ENCODE measurements at regions not wholly inside any gene's neighbourhood (a gene's known extent, or its start where the extent isn't known, plus 50 kb on each side); places are given as distances from the start of the nearest gene placed in this dataset.

DNA sequence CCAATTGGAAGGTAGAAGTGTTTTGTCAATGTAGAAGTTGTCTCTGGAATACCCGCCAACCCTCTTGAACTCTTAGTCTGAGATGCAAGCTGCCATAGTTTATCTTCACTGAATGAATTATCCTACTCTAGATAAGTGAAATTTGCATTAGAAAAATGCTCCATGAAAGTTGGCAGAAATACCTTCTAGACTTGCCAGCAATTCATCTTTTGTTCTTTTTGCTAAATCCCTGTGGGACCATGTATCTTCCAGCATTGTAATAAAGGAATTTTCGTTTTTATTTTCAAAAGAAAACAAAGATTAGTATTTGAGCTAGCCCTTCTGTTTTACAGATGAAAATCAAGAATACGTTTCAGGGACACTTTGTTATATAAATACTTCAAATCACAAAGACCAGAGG lies 244.2 kb downstream of the CBLN4 start:
- DNase-seq = no peak

DNA sequence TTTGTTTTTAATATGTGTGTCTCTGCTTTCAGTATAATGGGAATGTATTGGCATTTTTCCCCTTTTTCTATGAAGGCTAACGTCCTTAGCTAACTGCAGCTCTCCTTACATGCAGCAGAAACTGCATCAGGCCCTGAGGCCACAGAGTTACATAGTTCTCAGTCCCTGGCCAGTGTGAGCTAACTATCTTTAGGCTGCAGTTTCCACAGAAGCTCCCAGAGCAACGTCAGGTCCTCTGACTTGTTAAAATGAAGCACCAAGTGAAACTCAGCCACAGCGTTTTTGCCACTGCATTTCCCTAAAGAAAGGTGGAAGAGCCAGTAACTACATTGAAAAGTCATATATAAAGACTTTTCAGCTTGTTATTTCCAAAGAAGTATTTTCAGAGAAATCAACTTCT lies 244.7 kb downstream of the CBLN4 start:
- Histone ChIP-seq H3K27ac (ENCODE audit: low read depth, low read length) (no peak overlapping the region), H3K4me3 (ENCODE audit: low read length) (no peak overlapping the region), H3K36me3 (ENCODE audit: control insufficient read depth, insufficient read depth, low read length) (no peaks in the 10 kb centered on the region), H3K9ac (ENCODE audit: extremely low read depth, low read length, poor library complexity, severe bottlenecking) (no peak overlapping the region), H3K4me1 (ENCODE audit: control insufficient read depth, insufficient read depth, low read length) (no peaks in the 10 kb centered on the region), H3K9me3 (ENCODE audit: control insufficient read depth, low read length) (peaks cover 78% of the 10 kb centered on the region), H3K27me3 (ENCODE audit: control insufficient read depth, insufficient read depth, low read length, poor library complexity, severe bottlenecking) (no peaks in the 10 kb centered on the region)
- TF ChIP-seq, protein P1, sequence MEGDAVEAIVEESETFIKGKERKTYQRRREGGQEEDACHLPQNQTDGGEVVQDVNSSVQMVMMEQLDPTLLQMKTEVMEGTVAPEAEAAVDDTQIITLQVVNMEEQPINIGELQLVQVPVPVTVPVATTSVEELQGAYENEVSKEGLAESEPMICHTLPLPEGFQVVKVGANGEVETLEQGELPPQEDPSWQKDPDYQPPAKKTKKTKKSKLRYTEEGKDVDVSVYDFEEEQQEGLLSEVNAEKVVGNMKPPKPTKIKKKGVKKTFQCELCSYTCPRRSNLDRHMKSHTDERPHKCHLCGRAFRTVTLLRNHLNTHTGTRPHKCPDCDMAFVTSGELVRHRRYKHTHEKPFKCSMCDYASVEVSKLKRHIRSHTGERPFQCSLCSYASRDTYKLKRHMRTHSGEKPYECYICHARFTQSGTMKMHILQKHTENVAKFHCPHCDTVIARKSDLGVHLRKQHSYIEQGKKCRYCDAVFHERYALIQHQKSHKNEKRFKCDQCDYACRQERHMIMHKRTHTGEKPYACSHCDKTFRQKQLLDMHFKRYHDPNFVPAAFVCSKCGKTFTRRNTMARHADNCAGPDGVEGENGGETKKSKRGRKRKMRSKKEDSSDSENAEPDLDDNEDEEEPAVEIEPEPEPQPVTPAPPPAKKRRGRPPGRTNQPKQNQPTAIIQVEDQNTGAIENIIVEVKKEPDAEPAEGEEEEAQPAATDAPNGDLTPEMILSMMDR (conservative IDR thresholded peaks at IDR 0.05) = no peak
- H3K27ac Mint-ChIP-seq = no peak overlapping the region
- WGBS, 2 experiments (ENCODE audit: insufficient coverage in 1 of 2, insufficient read length in 1 of 2) = 46 to 57% methylated on average over 3 of the region's 3 CpGs
- DNase-seq = no peak
- H3K27me3 Mint-ChIP-seq (ENCODE audit: insufficient read depth) = no peaks in the 10 kb centered on the region
- no peaks in the 10 kb centered on the region for H3K36me3 Mint-ChIP-seq (ENCODE audit: low read depth)
- no peaks in the 10 kb centered on the region for H3K4me1 Mint-ChIP-seq
- peaks cover 87% of the 10 kb centered on the region for H3K9me3 Mint-ChIP-seq
- H3K4me3 Mint-ChIP-seq = no peak overlapping the region

More for the DNA sequence above, 244.2 kb downstream of the CBLN4 start:
- H3K27me3 Mint-ChIP-seq (ENCODE audit: insufficient read depth) = no peaks in the 10 kb centered on the region
- H3K36me3 Mint-ChIP-seq (ENCODE audit: low read depth) = no peaks in the 10 kb centered on the region
- 65 to 100% methylated on average over 1 to 3 of the region's 3 CpGs for WGBS, 2 experiments (ENCODE audit: insufficient coverage in 1 of 2, insufficient read length in 1 of 2)
- Histone ChIP-seq H3K4me3 (ENCODE audit: low read length) (no peak overlapping the region), H3K27ac (ENCODE audit: low read depth, low read length) (no peak overlapping the region), H3K27me3 (ENCODE audit: control insufficient read depth, insufficient read depth, low read length, poor library complexity, severe bottlenecking) (no peaks in the 10 kb centered on the region), H3K9me3 (ENCODE audit: control insufficient read depth, low read length) (peaks cover 81% of the 10 kb centered on the region), H3K9ac (ENCODE audit: extremely low read depth, low read length, poor library complexity, severe bottlenecking) (no peak overlapping the region), H3K36me3 (ENCODE audit: control insufficient read depth, insufficient read depth, low read length) (no peaks in the 10 kb centered on the region), H3K4me1 (ENCODE audit: control insufficient read depth, insufficient read depth, low read length) (no peaks in the 10 kb centered on the region)
- peaks cover 88% of the 10 kb centered on the region for H3K9me3 Mint-ChIP-seq
- H3K4me1 Mint-ChIP-seq = no peaks in the 10 kb centered on the region
- H3K4me3 Mint-ChIP-seq = no peak overlapping the region
- no peak overlapping the region for H3K27ac Mint-ChIP-seq
- TF ChIP-seq, protein P1 (conservative IDR thresholded peaks at IDR 0.05) = no peak

DNA sequence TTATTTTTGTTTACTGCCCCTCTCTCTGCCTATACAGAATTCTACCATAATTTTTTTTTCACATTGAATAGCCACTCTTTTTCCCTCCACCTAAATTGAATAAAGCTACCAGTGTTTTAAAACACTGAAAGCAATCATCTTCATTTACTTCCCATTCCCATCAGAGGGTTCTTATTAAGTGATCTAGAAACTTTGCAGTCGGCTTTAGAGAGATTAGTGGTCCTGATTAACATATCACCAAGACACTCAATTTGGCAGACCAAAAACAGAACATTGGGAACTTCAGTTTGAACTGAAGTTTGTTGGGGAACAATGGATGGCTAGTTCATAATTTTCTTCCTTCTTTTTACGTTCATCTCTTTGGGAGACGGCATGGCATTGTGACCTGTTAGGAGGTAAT lies 249.5 kb downstream of the CBLN4 start:
- Mint-ChIP-seq H3K27me3 (ENCODE audit: insufficient read depth) (no peaks in the 10 kb centered on the region), H3K36me3 (ENCODE audit: low read depth) (no peaks in the 10 kb centered on the region), H3K4me1 (no peaks in the 10 kb centered on the region), H3K27ac (no peak overlapping the region), H3K9me3 (peaks cover 50% of the 10 kb centered on the region), H3K4me3 (no peak overlapping the region)
- no peak for DNase-seq
- no peaks in the 10 kb centered on the region for H3K4me1 ChIP-seq (ENCODE audit: control insufficient read depth, insufficient read depth, low read length)
- WGBS, 2 experiments (ENCODE audit: insufficient coverage in 1 of 2, insufficient read length in 1 of 2) = 80 to 89% methylated on average over 1 to 3 of the region's 3 CpGs
- no peaks in the 10 kb centered on the region for H3K27me3 ChIP-seq (ENCODE audit: control insufficient read depth, insufficient read depth, low read length, poor library complexity, severe bottlenecking)
- H3K9me3 ChIP-seq (ENCODE audit: control insufficient read depth, low read length) = peaks cover 51% of the 10 kb centered on the region
- H3K36me3 ChIP-seq (ENCODE audit: control insufficient read depth, insufficient read depth, low read length) = no peaks in the 10 kb centered on the region
- TF ChIP-seq, protein P1 (conservative IDR thresholded peaks at IDR 0.05) = no peak
- H3K27ac ChIP-seq (ENCODE audit: low read depth, low read length) = no peak overlapping the region
- no peak overlapping the region for H3K9ac ChIP-seq (ENCODE audit: extremely low read depth, low read length, poor library complexity, severe bottlenecking)
- H3K4me3 ChIP-seq (ENCODE audit: low read length) = no peak overlapping the region

All from endodermal cell (in vitro differentiated cells).